HT-29 (cell line): ENCODE measurements at regions not wholly inside any gene's neighbourhood (a gene's known extent, or its start where the extent isn't known, plus 50 kb on each side); places are given as distances from the start of the nearest gene placed in this dataset.
A peak's percentile ranks its signal among the peaks of the same experiment; 100 is the strongest.

ENCODE experiments used
- DNase-seq: peaks from one replicate; pipeline ENCODE4 v3.0.0-alpha.2; 2015; ENCODE audit warnings: low spot score

- DNase-seq = no peak
These were observed 615.2 kb upstream of the TBL1XR1 start for GRCh38 chr3:177812492-177812891.

DNA sequence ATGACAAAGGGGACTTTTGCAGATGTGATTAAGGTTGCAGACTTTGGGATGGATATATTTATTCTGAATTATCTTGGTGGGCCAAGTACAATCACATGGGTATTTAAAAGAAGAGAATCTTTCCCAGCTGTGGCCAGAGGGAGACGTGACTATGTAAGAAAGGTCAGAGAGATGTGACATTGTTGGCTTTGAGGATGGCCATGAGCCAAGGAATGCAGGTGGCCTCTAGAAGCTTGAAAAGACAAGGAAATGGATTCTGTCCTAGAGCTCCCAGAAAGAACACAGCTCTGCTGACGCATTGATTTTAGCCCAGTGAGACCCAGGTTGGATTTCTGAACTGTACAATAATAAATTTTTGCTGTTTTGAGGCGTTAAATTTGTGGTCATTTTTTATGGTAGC, 616.0 kb upstream of the TBL1XR1 start:
- peak; percentile 38 for DNase-seq

- peak; percentile 59 for DNase-seq
These were observed 619.5 kb upstream of the TBL1XR1 start for GRCh38 chr3:177816667-177817208.

GRCh38 chr3:177817751-177818150, 620.5 kb upstream of the TBL1XR1 start:
- DNase-seq = no peak

GRCh38 chr3:177818712-177819240, 621.5 kb upstream of the TBL1XR1 start:
- DNase-seq = no peak

DNA sequence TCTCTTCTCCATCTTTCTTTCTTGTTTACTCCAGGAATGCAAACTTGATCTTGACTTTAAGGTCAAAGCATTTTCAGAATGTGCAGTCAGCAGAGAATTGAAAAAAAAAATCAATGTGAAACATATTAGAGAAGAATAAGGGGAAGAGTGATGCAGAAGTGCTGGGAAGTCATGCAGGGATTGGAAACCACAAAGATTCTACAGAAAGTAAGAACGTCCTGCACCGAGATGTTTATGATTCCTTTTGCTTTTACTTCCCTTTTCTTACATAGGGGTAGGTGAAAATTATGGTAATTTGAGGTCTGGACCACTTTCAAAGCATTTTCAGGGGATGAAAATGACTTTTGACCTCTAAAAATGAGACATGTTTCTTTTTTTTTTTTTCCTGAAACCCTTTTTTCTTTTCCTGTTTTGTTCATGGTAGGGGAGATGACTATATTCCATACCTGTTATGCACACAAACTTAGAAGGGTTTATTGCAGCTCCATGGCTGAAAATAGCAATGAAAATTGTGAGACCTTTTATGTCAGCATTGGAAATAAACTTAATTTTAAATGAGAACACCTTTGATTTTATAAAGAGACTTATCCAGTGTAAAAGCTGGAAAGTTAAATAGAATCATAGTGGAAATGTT, 623.5 kb upstream of the TBL1XR1 start:
- DNase-seq = no peak

DNA sequence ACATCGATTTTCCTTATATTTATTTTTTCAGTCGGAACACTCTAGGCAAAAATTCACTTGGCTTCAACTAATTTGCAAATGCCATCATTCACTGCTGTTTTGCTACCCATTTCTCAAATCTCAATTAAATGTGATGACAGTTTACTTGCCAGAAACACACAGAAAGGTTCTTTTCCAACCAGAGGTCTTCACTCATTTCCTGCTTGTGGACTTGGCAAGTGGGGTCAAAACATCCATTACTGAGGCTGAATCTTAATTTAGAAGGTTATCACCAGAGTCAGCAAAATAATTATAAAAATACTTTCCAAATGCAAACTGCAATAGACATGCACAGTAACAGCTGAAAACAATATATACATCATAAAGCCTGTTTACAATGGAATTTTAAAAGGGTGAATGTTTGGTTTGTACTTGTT, 625.4 kb upstream of the TBL1XR1 start:
- DNase-seq = no peak

DNA sequence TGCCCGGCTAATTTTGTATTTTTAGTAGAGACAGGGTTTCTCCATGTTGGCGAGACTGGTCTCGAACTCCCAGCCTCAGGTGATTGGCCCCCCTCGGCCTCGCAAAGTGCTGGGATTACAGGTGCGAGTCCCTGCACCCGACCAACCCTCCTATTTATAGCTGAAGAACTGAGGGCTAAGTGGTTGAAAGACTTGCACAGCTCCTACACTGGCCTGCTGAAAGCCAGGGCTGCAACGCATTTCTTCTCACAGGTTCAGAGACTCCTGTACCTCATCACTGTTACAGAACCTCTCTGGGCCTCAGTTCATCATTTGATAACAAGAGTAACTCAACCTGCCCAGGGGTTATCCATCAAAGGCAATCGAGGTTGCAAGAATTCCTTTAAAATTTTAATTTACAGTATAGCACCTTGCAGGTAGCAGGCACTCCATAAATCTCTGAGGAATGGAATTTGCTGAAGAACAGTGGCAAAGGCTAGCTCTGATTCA, 626.5 kb upstream of the TBL1XR1 start:
- no peak for DNase-seq

DNA sequence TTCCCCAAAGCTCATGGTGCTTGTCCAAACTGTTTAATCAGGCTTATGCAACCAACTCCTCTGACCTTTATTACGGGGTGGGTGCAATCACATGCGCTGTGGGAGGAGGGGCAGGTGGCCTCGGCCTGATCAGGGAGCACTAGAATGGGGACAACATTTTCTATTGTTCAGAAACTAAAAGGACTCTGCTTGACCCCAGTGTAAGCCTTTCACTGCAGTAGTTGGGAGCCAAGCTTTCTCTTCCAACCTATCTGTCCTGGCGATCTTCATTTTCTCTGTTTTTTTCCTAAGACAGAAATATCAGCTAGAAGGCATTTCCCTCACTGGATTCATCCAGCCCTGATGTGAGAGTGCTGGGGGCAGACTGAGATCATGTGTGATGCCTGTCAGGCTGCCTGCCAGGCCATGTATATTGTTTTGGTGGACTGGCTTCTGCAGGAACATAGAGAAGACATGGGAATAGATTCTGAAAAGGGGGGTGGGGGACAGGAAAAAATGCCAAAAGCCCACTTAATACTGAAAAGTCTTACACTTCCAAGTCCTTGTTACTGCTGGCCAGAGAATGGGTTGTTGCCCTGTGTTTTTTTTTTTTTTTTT, 627.0 kb upstream of the TBL1XR1 start:
- DNase-seq = peak; percentile 70

- DNase-seq = no peak
These were observed 627.6 kb upstream of the TBL1XR1 start for GRCh38 chr3:177824841-177825240.

DNA sequence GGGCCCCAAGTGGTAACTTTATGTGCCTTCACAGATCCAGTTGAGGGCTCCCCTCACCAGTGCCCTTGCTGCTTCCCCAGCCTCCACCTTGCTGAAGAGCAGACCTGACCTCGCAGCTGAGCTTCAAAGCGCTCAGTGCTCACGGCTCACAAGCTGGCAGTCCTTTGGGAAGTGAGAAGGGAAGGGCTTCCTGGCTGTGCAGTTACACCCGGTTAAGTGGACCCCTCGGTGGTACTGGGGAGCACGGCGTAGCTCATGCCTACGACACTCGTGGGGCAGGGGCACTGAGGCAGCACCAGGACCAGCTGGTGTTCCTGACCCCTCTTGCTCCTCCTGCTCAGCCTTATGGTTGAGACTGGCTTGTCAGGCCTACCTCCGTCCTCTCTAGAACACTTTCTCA, 629.0 kb upstream of the TBL1XR1 start:
- no peak for DNase-seq

DNA sequence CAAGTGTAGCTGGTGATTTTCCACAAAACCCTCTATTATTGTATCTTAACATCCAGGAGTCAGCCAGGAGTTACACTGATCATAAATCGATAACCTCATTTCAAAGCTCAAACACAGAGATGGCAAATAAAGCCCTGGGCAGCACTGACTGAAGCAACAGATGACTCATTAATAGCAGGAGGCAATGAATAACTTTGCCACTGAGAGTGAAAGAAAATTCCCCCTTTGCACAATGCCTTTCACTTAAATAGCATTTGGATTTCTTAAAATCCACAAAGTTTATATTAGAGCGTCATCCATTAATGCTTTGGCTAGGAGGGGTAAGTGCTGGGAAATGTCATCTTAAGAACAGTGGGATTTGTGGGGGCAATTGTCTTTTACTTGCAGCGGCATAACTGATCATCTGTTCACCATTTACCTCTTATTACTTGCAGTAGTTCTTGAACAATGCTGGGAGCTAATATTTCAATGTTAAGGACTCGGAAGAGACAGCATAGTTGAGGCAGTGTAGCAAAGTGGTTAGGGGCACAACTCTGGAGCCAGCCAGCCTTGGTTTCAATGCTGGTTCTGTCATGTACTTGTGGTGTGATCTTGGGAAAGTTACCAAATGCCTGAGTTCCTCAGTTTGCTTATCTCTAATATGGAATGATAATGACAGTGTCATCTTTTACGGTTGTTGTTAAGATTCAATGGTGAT, 630.4 kb upstream of the TBL1XR1 start:
- DNase-seq = peak; percentile 76

DNA sequence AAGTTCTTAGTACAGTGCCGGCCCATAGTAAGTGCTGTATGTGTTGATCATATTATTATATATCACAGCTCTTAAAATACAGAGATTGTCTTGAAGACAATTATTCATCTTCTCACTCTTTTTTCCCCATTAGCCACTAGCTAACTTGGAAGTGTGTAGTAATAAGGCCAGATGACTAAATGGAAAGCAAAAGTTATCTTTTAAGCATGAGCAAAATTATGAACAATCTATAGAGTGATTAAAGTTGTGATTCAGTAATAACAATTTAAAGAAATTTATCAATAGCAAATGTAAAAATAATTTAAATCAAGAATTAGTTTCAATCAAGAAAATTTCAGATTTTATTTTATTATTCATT, 630.9 kb upstream of the TBL1XR1 start:
- DNase-seq = no peak

GRCh38 chr3:177830411-177830849, 633.1 kb upstream of the TBL1XR1 start:
- DNase-seq = no peak

DNA sequence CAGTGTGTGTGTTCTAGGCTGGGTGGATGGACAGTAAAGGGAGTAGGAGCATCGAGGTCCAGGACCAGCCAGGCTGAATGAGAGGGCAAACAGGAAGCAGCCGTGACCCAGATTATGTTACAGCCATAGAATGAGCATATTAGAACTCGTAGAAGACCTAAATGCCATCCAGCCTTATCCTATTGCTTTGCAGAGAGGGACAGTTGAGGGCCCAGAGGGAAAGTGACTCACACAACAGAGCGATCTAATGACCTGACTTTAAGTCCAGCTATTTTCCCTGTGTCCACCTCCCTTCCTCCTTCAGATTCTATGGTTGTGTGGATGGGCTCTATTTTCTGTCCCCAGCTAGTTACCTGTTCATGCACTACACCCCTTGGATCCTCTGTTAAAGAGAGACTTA, 634.1 kb upstream of the TBL1XR1 start:
- DNase-seq = no peak

DNA sequence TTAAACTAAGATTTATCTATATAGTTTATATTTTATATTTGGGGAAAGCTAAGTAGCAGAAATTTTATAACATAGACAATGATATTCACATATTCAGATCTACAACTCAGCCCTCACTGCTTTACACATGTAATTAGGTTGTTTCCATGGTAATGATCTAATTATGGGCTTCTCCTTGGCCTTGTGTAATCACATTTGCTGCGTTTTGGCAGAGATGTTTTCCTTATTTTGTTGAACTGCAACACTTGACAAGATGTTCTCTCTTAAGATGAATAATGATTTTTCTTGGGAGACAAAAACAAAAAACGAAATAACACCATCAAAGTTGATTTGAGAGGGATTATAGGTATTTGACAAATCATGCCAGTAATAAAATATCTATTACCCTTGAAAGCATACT, 635.6 kb upstream of the TBL1XR1 start:
- no peak for DNase-seq

GRCh38 chr3:177833332-177833731, 636.0 kb upstream of the TBL1XR1 start:
- DNase-seq = peak; percentile 42

- DNase-seq = no peak
These were observed 637.7 kb upstream of the TBL1XR1 start for GRCh38 chr3:177835008-177835407.

DNA sequence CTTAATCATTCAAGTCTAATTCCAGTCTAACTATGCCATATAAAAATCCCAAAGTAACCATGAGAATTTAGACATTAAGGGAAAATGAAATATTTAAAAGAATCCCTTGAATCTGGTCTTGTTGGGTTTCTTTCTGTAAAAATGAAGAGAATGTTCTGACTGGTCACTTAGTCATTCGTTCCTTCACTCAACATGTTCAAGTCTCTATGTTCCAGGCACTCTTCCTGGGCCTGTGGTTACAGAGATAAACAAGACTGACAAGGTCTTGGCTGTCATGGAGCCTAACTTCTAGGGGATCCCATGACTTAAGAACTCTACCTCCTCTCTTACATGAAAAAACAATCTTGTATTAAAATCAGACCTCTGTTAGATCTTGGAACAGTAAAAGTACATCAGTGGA, 638.6 kb upstream of the TBL1XR1 start:
- no peak for DNase-seq

GRCh38 chr3:177836671-177837070, 639.4 kb upstream of the TBL1XR1 start:
- no peak for DNase-seq

- no peak for DNase-seq
These were observed 640.8 kb upstream of the TBL1XR1 start for GRCh38 chr3:177837951-177838655.
